ENCODE measurements at regions not wholly inside any gene's neighbourhood (a gene's known extent, or its start where the extent isn't known, plus 50 kb on each side); places are given as distances from the start of the nearest gene placed in this dataset.

DNA sequence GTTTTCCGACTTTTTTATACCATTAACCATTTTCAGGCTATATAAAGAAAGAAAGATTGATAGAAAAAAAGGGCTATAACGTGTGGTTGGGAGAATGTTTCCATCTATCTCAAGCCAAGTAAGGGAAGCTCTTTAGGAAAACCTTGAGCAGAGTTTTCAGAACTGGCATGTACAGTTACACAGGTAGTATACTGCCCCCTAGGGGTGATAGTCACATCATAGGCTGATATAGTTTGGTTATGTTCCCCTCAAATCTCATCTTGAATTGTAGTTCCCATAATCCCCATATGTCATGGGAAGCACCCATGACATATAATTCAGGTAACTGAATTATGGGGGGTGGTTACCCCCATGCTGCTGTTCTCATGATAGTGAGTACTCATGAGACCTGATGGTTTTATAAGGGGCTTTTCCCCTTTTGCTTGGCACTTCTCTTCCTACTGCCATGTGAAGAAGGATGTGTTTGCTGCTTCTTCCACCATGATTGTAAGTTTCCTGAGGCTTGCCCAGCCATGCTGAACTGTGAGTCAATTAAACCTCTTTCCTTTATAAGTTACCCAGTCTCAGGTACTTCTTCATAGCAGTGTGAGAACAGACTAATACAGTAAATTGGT is 186.8 kb downstream of the TMA16 start:
- peak; percentile 23 to 66 (median 48) for TF ChIP-seq CTCF (IDR thresholded peaks at IDR 0.05)
- no peak for TF ChIP-seq POLR2A (IDR thresholded peaks at IDR 0.05)

Data from heart left ventricle (tissue), 13 donors.